ENCODE measurements at regions not wholly inside any gene's neighbourhood (a gene's known extent, or its start where the extent isn't known, plus 50 kb on each side); places are given as distances from the start of the nearest gene placed in this dataset.

- Mint-ChIP-seq H3K4me3 (no peak overlapping the region), H3K4me1 (no peaks in the 10 kb centered on the region), H3K9me3 (peaks cover 5% of the 10 kb centered on the region), H3K36me3 (no peaks in the 10 kb centered on the region), H3K27ac (no peak overlapping the region)
- DNase-seq (ENCODE audit: low spot score in 2 of 2) (no peak), ATAC-seq (no peak)
Observed at GRCh38 chr3:59611649-59612443, 562.0 kb upstream of the CFAP20DC start.

- no peaks in the 10 kb centered on the region for H3K36me3 Mint-ChIP-seq
- no peak for ATAC-seq
- H3K4me3 Mint-ChIP-seq, result no peak overlapping the region
- H3K4me1 Mint-ChIP-seq, result no peaks in the 10 kb centered on the region
- DNase-seq (ENCODE audit: low spot score in 2 of 2), result no peak
- no peak overlapping the region for H3K27ac Mint-ChIP-seq
- peaks cover under 1% of the 10 kb centered on the region for H3K9me3 Mint-ChIP-seq
Observed at GRCh38 chr3:59609657-59610348, 560.0 kb upstream of the CFAP20DC start.

- no peak for DNase-seq (ENCODE audit: low spot score in 2 of 2)
- H3K36me3 Mint-ChIP-seq, result no peaks in the 10 kb centered on the region
- no peak overlapping the region for H3K27ac Mint-ChIP-seq
- no peak overlapping the region for H3K4me3 Mint-ChIP-seq
- no peaks in the 10 kb centered on the region for H3K4me1 Mint-ChIP-seq
- H3K9me3 Mint-ChIP-seq, result no peaks in the 10 kb centered on the region
- no peak for ATAC-seq
Observed at GRCh38 chr3:59608356-59608755, 558.5 kb upstream of the CFAP20DC start.

GRCh38 chr3:59607656-59608055 lies 557.8 kb upstream of the CFAP20DC start:
- Mint-ChIP-seq H3K4me3 (no peak overlapping the region), H3K27ac (no peak overlapping the region), H3K4me1 (no peaks in the 10 kb centered on the region), H3K36me3 (no peaks in the 10 kb centered on the region), H3K9me3 (no peaks in the 10 kb centered on the region)
- no peak for ATAC-seq
- DNase-seq (ENCODE audit: low spot score in 2 of 2), result no peak

DNA sequence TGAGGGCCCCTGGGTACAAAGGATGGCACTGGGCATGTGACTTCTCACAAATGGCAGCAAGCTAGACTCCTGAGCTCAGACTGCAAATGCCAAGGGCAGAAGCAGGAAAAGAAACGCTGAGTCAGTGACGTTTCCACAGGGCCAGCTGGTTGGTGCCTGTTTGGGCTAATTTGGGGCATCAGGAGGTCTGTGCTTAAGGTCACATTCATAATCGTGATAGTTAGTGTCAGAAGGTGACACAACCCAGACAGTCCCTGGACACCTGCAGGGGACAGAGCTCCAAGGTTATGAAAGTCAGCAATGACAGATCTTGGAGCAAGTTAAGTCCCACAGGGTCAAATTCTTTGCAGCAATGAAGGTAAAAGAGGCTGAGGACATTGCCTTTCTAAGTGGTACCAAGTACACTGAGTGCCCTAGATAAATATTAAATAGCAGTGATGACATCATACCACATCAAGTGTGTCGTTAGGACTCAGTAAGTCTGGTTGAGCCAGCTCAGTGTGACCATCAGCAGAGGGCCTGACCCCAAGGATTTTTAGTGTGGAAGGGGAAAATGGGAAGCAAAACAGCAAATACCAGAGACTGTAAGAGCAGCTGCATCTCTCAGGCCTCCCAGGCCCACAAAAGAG lies 556.9 kb upstream of the CFAP20DC start:
- DNase-seq (ENCODE audit: low spot score in 2 of 2) (no peak), ATAC-seq (no peak)
- H3K9me3 Mint-ChIP-seq, result no peaks in the 10 kb centered on the region
- H3K4me3 Mint-ChIP-seq, result no peak overlapping the region
- no peak overlapping the region for H3K27ac Mint-ChIP-seq
- no peaks in the 10 kb centered on the region for H3K4me1 Mint-ChIP-seq
- H3K36me3 Mint-ChIP-seq, result no peaks in the 10 kb centered on the region

GRCh38 chr3:59605944-59606534 lies 556.2 kb upstream of the CFAP20DC start:
- Mint-ChIP-seq H3K9me3 (no peaks in the 10 kb centered on the region), H3K27ac (no peak overlapping the region), H3K4me1 (no peaks in the 10 kb centered on the region), H3K36me3 (no peaks in the 10 kb centered on the region), H3K4me3 (no peak overlapping the region)
- DNase-seq (ENCODE audit: low spot score in 2 of 2), result no peak
- no peak for ATAC-seq

- DNase-seq (ENCODE audit: low spot score in 2 of 2) (no peak), ATAC-seq (no peak)
- H3K36me3 Mint-ChIP-seq, result no peaks in the 10 kb centered on the region
- H3K4me3 Mint-ChIP-seq, result no peak overlapping the region
- no peaks in the 10 kb centered on the region for H3K9me3 Mint-ChIP-seq
- no peaks in the 10 kb centered on the region for H3K4me1 Mint-ChIP-seq
- no peak overlapping the region for H3K27ac Mint-ChIP-seq
Observed at GRCh38 chr3:59605318-59605717, 555.5 kb upstream of the CFAP20DC start.

DNA sequence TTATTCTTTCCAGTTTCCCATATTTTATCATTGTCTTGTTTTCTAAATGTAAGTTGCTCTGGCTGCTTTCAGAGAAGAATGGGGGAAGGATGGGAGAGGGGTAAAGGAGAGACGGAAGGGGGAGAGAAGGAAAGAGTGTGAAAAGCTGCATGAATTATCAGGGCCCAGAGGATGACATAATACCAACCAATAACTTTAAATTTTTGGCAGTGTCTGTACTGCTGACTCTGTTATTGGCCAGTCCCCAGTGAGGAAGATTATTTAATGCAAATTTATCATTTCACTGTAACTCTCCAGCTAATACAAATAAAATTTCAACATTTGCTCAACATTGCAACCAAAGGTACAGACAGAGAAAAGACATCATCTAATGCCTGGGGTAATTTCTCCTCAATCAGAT lies 551.7 kb upstream of the CFAP20DC start:
- Mint-ChIP-seq H3K27ac (no peak overlapping the region), H3K36me3 (no peaks in the 10 kb centered on the region), H3K9me3 (no peaks in the 10 kb centered on the region), H3K4me3 (no peak overlapping the region), H3K4me1 (no peaks in the 10 kb centered on the region)
- no peak for DNase-seq (ENCODE audit: low spot score in 2 of 2)
- ATAC-seq, result no peak

DNA sequence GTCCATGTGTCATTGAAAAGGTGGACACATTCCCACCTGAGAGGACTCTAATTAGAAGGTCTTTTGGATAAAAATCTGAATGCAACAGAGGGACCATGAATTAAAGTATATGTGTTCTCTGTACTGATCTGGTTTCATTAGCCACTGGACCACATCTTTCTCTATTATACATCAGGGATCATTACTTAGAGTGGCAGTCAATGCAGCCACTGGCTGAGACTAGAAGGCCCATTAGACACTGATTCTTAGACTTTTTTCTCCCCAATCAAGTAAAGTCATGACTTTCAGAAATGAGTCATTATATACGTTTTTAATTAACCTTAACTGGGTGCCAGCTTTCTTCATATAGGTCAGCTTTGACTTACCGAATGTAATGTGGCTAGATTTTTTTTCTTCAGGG lies 550.8 kb upstream of the CFAP20DC start:
- Mint-ChIP-seq H3K4me3 (no peak overlapping the region), H3K27ac (no peak overlapping the region), H3K9me3 (no peaks in the 10 kb centered on the region), H3K4me1 (no peaks in the 10 kb centered on the region), H3K36me3 (no peaks in the 10 kb centered on the region)
- peak; percentile 32 for ATAC-seq
- DNase-seq (ENCODE audit: low spot score in 2 of 2), result no peak

- H3K4me3 Mint-ChIP-seq, result no peak overlapping the region
- H3K4me1 Mint-ChIP-seq, result no peaks in the 10 kb centered on the region
- no peaks in the 10 kb centered on the region for H3K36me3 Mint-ChIP-seq
- H3K27ac Mint-ChIP-seq, result no peak overlapping the region
- ATAC-seq (no peak), DNase-seq (ENCODE audit: low spot score in 2 of 2) (no peak)
- H3K9me3 Mint-ChIP-seq, result no peaks in the 10 kb centered on the region
Observed at GRCh38 chr3:59596741-59597140, 546.9 kb upstream of the CFAP20DC start.

DNA sequence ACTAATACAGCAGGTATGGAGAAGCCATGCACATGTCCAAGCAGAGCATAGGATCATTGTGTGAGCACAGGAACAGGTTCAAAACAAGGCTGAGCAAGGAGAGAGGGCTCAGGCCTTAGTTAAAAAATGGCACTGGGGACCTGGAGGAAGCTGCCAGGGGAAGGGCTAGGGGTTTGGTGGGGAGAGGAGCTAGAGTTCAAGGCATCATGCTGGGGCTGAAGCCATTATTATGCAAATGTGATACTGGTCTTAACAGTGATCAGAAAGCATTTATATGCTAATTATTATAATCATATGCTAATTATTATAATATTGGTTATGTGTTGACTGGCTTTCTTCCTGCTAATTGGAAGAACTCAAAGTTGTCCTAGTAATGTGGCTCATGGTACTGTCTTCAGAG lies 546.0 kb upstream of the CFAP20DC start:
- H3K27ac Mint-ChIP-seq, result no peak overlapping the region
- H3K4me3 Mint-ChIP-seq, result no peak overlapping the region
- H3K4me1 Mint-ChIP-seq, result no peaks in the 10 kb centered on the region
- ATAC-seq (no peak), DNase-seq (ENCODE audit: low spot score in 2 of 2) (no peak)
- no peaks in the 10 kb centered on the region for H3K9me3 Mint-ChIP-seq
- no peaks in the 10 kb centered on the region for H3K36me3 Mint-ChIP-seq

DNA sequence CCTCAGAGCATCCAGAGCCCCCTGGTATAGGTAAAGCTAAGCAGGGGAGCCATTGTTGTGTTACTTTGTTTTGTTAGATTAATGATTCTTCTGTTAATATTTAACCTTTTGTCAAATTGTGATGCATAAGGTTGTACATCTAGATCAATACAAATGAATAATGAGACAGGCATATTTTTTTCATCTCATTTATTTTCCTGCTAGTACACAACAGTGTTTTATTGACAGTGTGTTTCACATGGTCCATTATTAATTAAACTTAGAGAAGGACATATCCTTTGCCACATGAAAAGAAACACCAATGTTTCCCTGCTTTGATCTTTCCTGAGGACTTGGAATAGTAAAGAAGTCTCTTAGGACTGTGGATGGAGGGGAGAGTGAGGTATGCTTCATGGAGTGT lies 543.6 kb upstream of the CFAP20DC start:
- Mint-ChIP-seq H3K27ac (no peak overlapping the region), H3K9me3 (no peaks in the 10 kb centered on the region), H3K4me3 (no peak overlapping the region), H3K4me1 (no peaks in the 10 kb centered on the region), H3K36me3 (no peaks in the 10 kb centered on the region)
- no peak for ATAC-seq
- DNase-seq (ENCODE audit: low spot score in 2 of 2), result no peak

DNA sequence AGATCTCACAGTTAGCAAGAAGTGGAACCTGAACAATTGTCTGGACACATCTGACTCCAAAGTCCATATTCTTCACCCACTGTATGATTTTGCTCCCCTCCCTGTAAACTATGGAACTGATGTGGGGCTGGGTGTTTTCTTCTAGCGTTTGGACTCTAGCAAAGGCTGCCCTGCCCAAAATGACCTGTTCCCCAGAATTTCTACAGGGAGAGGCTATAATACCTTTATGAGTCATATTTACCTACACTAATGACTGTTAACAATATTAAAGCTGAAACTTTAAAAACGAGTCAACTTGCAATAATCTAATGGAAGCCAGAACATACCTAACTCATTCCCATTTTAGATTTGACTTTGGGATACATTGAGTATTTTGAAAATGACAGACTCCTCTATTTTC lies 531.2 kb upstream of the CFAP20DC start:
- H3K36me3 Mint-ChIP-seq, result no peaks in the 10 kb centered on the region

DNA sequence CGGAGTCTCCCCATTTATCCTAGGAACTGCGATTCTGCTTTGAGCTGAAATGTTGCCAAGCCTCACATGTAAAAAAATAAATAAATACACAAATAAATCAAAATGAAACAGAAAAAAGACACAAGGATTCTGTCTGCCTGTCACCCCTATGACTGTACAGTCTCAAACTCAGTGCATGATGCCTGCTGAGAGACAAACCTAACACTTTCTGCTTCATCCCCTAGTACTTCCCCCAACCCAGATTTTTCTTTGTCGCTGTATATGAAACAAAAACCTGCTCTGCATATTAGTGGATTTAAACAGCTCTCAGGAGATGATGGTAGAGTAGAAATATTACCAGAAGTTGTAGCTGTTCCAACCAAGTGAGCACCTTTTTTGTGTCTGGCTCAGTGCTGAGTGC lies 530.7 kb upstream of the CFAP20DC start:
- Mint-ChIP-seq H3K36me3 (no peaks in the 10 kb centered on the region), H3K4me1 (no peaks in the 10 kb centered on the region), H3K9me3 (no peaks in the 10 kb centered on the region), H3K4me3 (no peak overlapping the region), H3K27ac (no peak overlapping the region)
- peak; percentile 32 for ATAC-seq
- no peak for DNase-seq (ENCODE audit: low spot score in 2 of 2)

More for the DNA sequence above, 531.2 kb upstream of the CFAP20DC start:
- Mint-ChIP-seq H3K9me3 (peaks cover under 1% of the 10 kb centered on the region), H3K27ac (no peak overlapping the region), H3K4me3 (no peak overlapping the region), H3K4me1 (no peaks in the 10 kb centered on the region)
- DNase-seq (ENCODE audit: low spot score in 2 of 2), result no peak
- peak; percentile 8 for ATAC-seq

GRCh38 chr3:59578129-59578528 lies 528.3 kb upstream of the CFAP20DC start:
- no peak for ATAC-seq
- no peak for DNase-seq (ENCODE audit: low spot score in 2 of 2)
- Mint-ChIP-seq H3K9me3 (no peaks in the 10 kb centered on the region), H3K4me3 (no peak overlapping the region), H3K36me3 (no peaks in the 10 kb centered on the region), H3K27ac (no peak overlapping the region), H3K4me1 (no peaks in the 10 kb centered on the region)
